Psoas muscle (tissue), 7 donors: ENCODE measurements at regions not wholly inside any gene's neighbourhood (a gene's known extent, or its start where the extent isn't known, plus 50 kb on each side); places are given as distances from the start of the nearest gene placed in this dataset.

Source experiments
- ATAC-seq, 4 donors: fragments of 200-7000 bp; cut with Tn5 transposase; one replicate each; pipeline ENCODE4 v1.9.1; 2020; ENCODE audit warnings: moderate library complexity in 3 of 4, mild to moderate bottlenecking in 2 of 4
- DNase-seq, 2 donors: peaks; one replicate each; pipeline ENCODE4 v3.0.0-alpha.2; 2020
- H3K27ac ChIP-seq: fragments of 200-600 bp; one replicate; pipeline ENCODE4 v1.8.0; 2022
- H3K27me3 ChIP-seq, 3 donors: fragments of 200-600 bp in 1 of 3; one replicate each; pipeline versions ENCODE4 v1.6.1 to v1.8.0; 2013 to 2022; ENCODE audit warnings: low read length in 2 of 3, mild to moderate bottlenecking in 2 of 3, moderate library complexity in 1 of 3; ENCODE audit not compliant: insufficient read depth in 3 of 3
- H3K36me3 ChIP-seq, 2 donors: fragments of 200-600 bp in 1 of 2; one replicate each; pipeline versions ENCODE4 v1.6.1 to v1.8.0; 2013 to 2022; ENCODE audit warnings: low read depth in 1 of 2, mild to moderate bottlenecking in 1 of 2, moderate library complexity in 1 of 2; ENCODE audit not compliant: insufficient read depth in 1 of 2
- H3K4me1 ChIP-seq: fragments of 200-600 bp; one replicate; pipeline ENCODE4 v1.8.0; 2022
- H3K4me3 ChIP-seq: fragments of 200-600 bp; one replicate; pipeline ENCODE4 v1.8.0; 2022; ENCODE audit warnings: mild to moderate bottlenecking
- H3K9me3 ChIP-seq: fragments of 200-600 bp; one replicate; pipeline ENCODE4 v1.8.0; 2022
- WGBS, 3 donors: extraction: QIAGEN DNeasy Blood & Tissue Kit; methylation state at CpG; one replicate each; pipeline versions ENCODE4 v1.1.6 to v1.1.7; 2013; 5-methylcytosine and 5-hydroxymethylcytosine counted together
- intact Hi-C, 2 donors: fragments of 100-400 bp; cut with DNase I; formaldehyde crosslinking; loops; one replicate each; pipeline versions ENCODE4 v1.11.0 to v1.14.2; 2022
- TF ChIP-seq, protein P1 (sequence below): fragments of 200-600 bp; IDR thresholded peaks from one replicate; pipeline ENCODE4 v1.8.0; 2022; ENCODE audit warnings: antibody characterized with exemption
- donor health status: healthy with polysubstance abuse.
- donor health status: DM: no; HTN: no; CAD: no; lungs with moderate emphysema.
- donor health status: Bipolar disorder and iron deficiency.
- donor health status: healthy.
- donor health status: DM: yes; HTN: yes; CAD: no.
- donor health status: DM: no; HTN: no; CAD: no.
- donor health status: DM: yes; HTN: yes; CAD: no.

DNA sequence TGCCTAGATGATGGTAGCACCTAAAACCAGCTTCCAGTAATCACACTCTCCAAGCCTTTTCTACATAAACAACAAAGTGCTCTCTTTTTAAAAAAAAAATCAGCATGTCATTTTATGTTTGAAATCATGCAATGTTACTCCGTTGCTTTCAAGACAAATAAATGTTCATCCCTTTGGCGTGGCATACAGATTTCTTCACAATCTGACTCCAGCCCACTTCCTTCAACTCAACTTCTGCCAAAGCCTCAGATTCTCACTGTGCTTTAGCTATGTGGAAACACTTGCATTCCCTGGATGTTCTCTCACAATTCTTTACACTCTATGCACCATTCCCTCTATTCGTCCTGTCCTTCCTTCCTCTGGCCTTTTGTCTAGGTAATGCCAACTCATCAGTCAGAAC lies 206.3 kb upstream of the BLID start:
- WGBS, 3 donors, result 44 to 74% (median 49%) methylated on average over 3 of the region's 3 CpGs
- Histone ChIP-seq H3K9me3 (no peaks in the 10 kb centered on the region), H3K27me3 (no peaks in the 10 kb centered on the region), H3K4me3 (no peak overlapping the region), H3K27ac (no peak overlapping the region), H3K4me1 (no peaks in the 10 kb centered on the region), H3K36me3 (no peaks in the 10 kb centered on the region)
- TF ChIP-seq, protein P1, sequence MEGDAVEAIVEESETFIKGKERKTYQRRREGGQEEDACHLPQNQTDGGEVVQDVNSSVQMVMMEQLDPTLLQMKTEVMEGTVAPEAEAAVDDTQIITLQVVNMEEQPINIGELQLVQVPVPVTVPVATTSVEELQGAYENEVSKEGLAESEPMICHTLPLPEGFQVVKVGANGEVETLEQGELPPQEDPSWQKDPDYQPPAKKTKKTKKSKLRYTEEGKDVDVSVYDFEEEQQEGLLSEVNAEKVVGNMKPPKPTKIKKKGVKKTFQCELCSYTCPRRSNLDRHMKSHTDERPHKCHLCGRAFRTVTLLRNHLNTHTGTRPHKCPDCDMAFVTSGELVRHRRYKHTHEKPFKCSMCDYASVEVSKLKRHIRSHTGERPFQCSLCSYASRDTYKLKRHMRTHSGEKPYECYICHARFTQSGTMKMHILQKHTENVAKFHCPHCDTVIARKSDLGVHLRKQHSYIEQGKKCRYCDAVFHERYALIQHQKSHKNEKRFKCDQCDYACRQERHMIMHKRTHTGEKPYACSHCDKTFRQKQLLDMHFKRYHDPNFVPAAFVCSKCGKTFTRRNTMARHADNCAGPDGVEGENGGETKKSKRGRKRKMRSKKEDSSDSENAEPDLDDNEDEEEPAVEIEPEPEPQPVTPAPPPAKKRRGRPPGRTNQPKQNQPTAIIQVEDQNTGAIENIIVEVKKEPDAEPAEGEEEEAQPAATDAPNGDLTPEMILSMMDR, result no peak
- intact Hi-C loops, result no loop called here
- DNase-seq, result no peak
- ATAC-seq, result peak in 1 of 4 donors; percentile 56

DNA sequence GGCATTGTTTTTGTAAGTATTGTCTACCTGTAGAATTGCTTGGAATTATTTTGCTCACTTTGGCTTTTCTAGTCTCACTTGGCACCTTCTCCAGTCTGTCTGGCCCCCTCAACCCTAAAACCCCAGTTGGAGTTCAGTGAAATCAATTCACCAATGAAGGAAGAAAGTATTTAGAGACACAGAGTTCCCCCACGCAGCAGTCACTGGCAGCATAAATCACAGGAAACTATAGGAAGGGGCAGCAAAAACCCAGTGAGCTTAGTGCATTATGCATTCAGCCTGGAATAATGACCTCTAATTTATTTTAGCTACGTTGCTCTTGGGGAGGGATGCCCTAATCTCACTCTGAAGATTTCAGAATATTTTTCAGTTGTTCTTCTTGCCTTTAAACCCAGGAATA lies 204.7 kb upstream of the BLID start:
- Histone ChIP-seq H3K4me3 (no peak overlapping the region), H3K9me3 (no peaks in the 10 kb centered on the region), H3K27me3 (no peaks in the 10 kb centered on the region), H3K36me3 (no peaks in the 10 kb centered on the region), H3K4me1 (no peaks in the 10 kb centered on the region), H3K27ac (no peak overlapping the region)
- ATAC-seq, result no peak
- TF ChIP-seq, protein P1, result no peak
- no peak for DNase-seq
- intact Hi-C loops, result no loop called here
- 73 to 79% (median 76%) methylated on average over 2 of the region's 2 CpGs for WGBS, 3 donors

DNA sequence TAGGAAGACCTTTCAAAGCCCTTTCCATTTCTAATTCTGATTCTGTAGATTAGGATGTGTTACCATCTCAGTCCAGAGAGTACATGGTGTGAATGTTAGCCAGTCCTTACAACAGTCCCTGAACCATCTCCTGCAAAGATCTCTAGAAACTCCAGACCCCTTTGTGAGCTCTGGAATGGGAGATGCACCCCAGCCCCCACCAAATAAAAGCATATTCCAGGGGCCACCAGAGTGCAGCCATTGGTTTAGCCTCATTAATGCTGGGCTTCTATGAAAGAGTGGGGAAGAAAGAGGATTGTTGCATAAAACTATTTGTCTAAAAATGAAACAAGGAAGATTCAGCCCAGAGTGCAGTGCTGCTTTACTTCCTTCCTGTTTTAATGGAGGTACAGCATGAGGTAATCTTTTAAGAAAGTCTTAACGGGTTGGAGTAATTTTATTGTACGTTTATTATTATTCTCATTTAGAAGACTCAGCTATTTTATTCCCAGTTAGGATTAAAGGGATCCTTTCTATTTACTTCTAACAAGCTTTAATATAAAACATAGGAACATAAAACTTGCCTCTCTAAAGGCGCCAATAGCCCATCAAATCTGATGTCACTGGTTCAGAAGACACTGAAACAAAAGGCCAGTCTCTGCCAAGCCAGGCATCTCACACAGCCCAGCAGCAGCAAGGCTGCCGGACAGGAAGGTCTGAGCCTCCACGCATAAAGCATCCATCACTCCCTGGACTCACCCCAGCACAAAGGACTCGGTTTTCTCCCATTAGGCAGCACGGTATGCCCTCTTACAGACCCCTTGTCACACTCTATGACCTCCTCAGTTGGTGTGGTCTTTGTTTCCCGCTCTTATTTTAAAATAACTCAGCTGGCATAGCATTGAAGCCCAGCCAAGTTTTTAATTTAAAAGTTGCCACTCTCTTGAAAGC lies 203.9 kb upstream of the BLID start:
- no peak overlapping the region for H3K27ac ChIP-seq
- no peaks in the 10 kb centered on the region for H3K4me1 ChIP-seq
- no peaks in the 10 kb centered on the region for H3K36me3 ChIP-seq
- no peak for DNase-seq
- H3K4me3 ChIP-seq, result no peak overlapping the region
- H3K9me3 ChIP-seq, result no peaks in the 10 kb centered on the region
- no peak for ATAC-seq
- H3K27me3 ChIP-seq, result no peaks in the 10 kb centered on the region
- 62 to 69% (median 64%) methylated on average over 8 of the region's 8 CpGs for WGBS, 3 donors
- intact Hi-C loops, result no loop called here
- TF ChIP-seq, protein P1, result no peak

DNA sequence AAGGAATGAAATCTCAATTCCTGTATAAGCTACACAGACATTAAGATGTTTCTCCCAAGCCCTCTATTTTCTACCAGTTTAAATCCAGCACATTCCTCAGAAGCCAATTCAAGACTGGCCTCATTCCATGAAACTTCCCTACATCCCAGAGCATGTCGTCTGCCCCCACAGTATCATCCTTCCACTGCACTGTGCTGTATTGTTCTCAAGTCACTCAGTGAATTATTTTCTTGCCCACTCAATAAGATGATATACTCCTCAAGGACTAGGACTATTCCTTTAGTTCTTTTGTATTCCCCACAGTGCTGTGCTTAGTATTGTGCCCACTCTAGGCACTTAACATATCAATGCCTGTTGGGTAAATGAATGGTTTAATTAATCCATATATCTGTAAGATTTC lies 203.1 kb upstream of the BLID start:
- intact Hi-C loops, result no loop called here
- H3K27ac ChIP-seq, result no peak overlapping the region
- no peaks in the 10 kb centered on the region for H3K9me3 ChIP-seq
- ATAC-seq, result no peak
- H3K27me3 ChIP-seq, result no peaks in the 10 kb centered on the region
- TF ChIP-seq, protein P1, result no peak
- H3K4me1 ChIP-seq, result no peaks in the 10 kb centered on the region
- 19 to 46% (median 33%) methylated on average over 1 of the region's 1 CpG for WGBS, 3 donors
- DNase-seq, result no peak
- H3K4me3 ChIP-seq, result no peak overlapping the region
- no peaks in the 10 kb centered on the region for H3K36me3 ChIP-seq

DNA sequence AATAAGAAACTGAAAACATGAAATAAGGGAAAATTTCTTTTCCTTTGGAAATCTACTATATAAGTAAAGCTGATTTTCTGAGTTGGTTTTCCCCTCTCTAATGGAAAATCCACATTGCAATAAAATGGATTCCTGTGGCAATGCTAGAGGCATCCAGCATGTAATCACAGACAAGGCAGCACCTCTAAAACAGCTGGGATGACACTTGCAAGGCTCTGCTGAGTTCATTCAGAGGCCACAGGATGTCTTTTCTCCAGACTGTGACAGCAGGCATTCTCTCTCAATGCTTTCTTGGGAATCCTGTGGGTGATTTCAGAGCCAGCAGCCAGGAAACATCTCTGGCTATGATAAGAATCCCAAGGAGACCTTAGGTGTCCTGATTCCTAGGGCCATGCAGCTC lies 201.3 kb upstream of the BLID start:
- Histone ChIP-seq H3K4me3 (no peak overlapping the region), H3K9me3 (no peaks in the 10 kb centered on the region), H3K36me3 (no peaks in the 10 kb centered on the region), H3K27me3 (no peaks in the 10 kb centered on the region), H3K27ac (no peak overlapping the region), H3K4me1 (no peaks in the 10 kb centered on the region)
- TF ChIP-seq, protein P1, result no peak
- intact Hi-C loops, result no loop called here
- DNase-seq (no peak), ATAC-seq (no peak)
